Common myeloid progenitor, CD34-positive (primary cell): ENCODE measurements at regions not wholly inside any gene's neighbourhood (a gene's known extent, or its start where the extent isn't known, plus 50 kb on each side); places are given as distances from the start of the nearest gene placed in this dataset.

ENCODE experiments used
- CTCF ChIA-PET: fragments of 350-600 bp; sonication (Branson Sonifier 250); formaldehyde crosslinking; loops from one replicate; lab custom pipeline; 2021; ENCODE audit warnings: antibody characterized with exemption; lab: Charles Lee
- POLR2A ChIA-PET: fragments of 350-600 bp; sonication (Branson Sonifier 250); formaldehyde crosslinking; loops from one replicate; lab custom pipeline; 2021; ENCODE audit warnings: antibody characterized with exemption; lab: Charles Lee
- DNase-seq, 3 donors: peaks; one replicate each; pipeline versions ENCODE4 v3.0.0 to v3.0.0-alpha.2; 2013
- H3K27ac ChIP-seq, 2 experiments: 1 replicate in 1 of 2; 2 replicates in 1 of 2; pipeline ENCODE4 v1.7.0; 2013; ENCODE audit warnings: inconsistent platforms in 2 of 2, low read length in 2 of 2, mild to moderate bottlenecking in 2 of 2, low read depth in 1 of 2, moderate library complexity in 1 of 2; ENCODE audit not compliant: severe bottlenecking in 2 of 2, insufficient read depth in 1 of 2, poor library complexity in 1 of 2
- H3K27me3 ChIP-seq, 5 experiments: replicated peaks in 2 of 5; 1 replicate in 3 of 5; 2 replicates in 2 of 5; pipeline versions ENCODE4 v1.6.1 to v1.7.0; 2013; ENCODE audit warnings: low read length in 4 of 5, mild to moderate bottlenecking in 2 of 5, moderate library complexity in 2 of 5, inconsistent platforms in 1 of 5; ENCODE audit not compliant: insufficient read depth in 5 of 5, control insufficient read depth in 4 of 5
- H3K36me3 ChIP-seq, 4 experiments: 1 replicate in 2 of 4; 2 replicates in 2 of 4; pipeline versions ENCODE4 v1.6.1 to v1.7.0; 2013; ENCODE audit warnings: low read length in 3 of 4, control low read depth in 1 of 4, mild to moderate bottlenecking in 1 of 4; ENCODE audit not compliant: control insufficient read depth in 4 of 4, insufficient read depth in 4 of 4
- H3K4me1 ChIP-seq, 4 experiments: 1 replicate in 3 of 4; 2 replicates in 1 of 4; pipeline versions ENCODE4 v1.6.1 to v1.7.1; 2013; ENCODE audit warnings: low read length in 3 of 4, mild to moderate bottlenecking in 3 of 4, control low read depth in 1 of 4, inconsistent platforms in 1 of 4, moderate library complexity in 1 of 4; ENCODE audit not compliant: control insufficient read depth in 4 of 4, insufficient read depth in 4 of 4; ENCODE audit errors: control extremely low read depth in 1 of 4
- H3K4me3 ChIP-seq, 7 experiments: 1 replicate in 4 of 7; 2 replicates in 3 of 7; pipeline versions ENCODE4 v1.5.1 to v1.7.0; 2013; ENCODE audit warnings: mild to moderate bottlenecking in 7 of 7, low read length in 6 of 7, moderate library complexity in 6 of 7, inconsistent platforms in 2 of 7, low read depth in 2 of 7, control low read depth in 1 of 7; ENCODE audit not compliant: insufficient read depth in 4 of 7, control insufficient read depth in 1 of 7; ENCODE audit errors: extremely low read depth in 1 of 7
- H3K9me3 ChIP-seq, 5 experiments: 1 replicate in 4 of 5; 2 replicates in 1 of 5; pipeline versions ENCODE4 v1.6.1 to v1.7.1; 2013; ENCODE audit warnings: low read length in 4 of 5, mild to moderate bottlenecking in 2 of 5, inconsistent platforms in 1 of 5, low read depth in 1 of 5, moderate library complexity in 1 of 5; ENCODE audit not compliant: control insufficient read depth in 4 of 5, insufficient read depth in 2 of 5; ENCODE audit errors: control extremely low read depth in 1 of 5
- WGBS: methylation state at CpG from one replicate; pipeline ENCODE4 v1.1.5; 2013; ENCODE audit not compliant: insufficient coverage; 5-methylcytosine and 5-hydroxymethylcytosine counted together

DNA sequence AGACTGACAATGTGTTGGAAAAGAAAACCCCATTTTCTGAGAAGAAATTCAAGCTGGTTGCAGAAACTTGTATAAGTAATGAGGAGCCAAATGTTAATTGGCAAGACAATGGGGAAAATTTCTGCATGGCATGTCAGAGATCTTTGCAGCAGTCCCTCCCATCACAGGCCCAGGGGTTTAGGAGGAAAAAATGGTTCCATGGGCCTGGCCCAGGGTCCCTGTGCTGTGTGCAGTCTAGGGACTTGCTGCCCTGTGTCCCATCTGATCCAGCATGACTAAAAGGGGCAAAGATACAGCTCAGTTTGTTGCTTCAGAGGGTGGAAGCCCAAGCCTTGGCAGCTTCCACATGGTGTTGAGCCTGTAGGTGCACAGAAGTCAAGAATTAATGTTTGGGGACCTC is 440.3 kb upstream of the TPK1 start:
- POLR2A ChIA-PET: no interaction called here

GRCh38 chr7:145269418-145270161 is 433.7 kb upstream of the TPK1 start:
- H3K4me1 ChIP-seq: no peaks in the 10 kb centered on the region
- peaks cover 0 to 4% (median 0%) of the 10 kb centered on the region in 5 experiments for H3K9me3 ChIP-seq
- 92% methylated on average over 12 of the region's 28 CpGs for WGBS
- no peak for DNase-seq
- no peaks in the 10 kb centered on the region for H3K27me3 ChIP-seq
- ChIA-PET POLR2A (no interaction called here), CTCF (no interaction called here)
- no peaks in the 10 kb centered on the region for H3K36me3 ChIP-seq
- no peak overlapping the region for H3K4me3 ChIP-seq
- H3K27ac ChIP-seq: no peak overlapping the region

More for the DNA sequence above, 440.3 kb upstream of the TPK1 start:
- DNase-seq: no peak
- Histone ChIP-seq H3K4me1 (no peaks in the 10 kb centered on the region), H3K4me3 (no peak overlapping the region), H3K27ac (no peak overlapping the region), H3K27me3 (no peaks in the 10 kb centered on the region), H3K9me3 (peaks cover 0 to 4% (median 0%) of the 10 kb centered on the region in 5 experiments), H3K36me3 (no peaks in the 10 kb centered on the region)
- CTCF ChIA-PET: no interaction called here

DNA sequence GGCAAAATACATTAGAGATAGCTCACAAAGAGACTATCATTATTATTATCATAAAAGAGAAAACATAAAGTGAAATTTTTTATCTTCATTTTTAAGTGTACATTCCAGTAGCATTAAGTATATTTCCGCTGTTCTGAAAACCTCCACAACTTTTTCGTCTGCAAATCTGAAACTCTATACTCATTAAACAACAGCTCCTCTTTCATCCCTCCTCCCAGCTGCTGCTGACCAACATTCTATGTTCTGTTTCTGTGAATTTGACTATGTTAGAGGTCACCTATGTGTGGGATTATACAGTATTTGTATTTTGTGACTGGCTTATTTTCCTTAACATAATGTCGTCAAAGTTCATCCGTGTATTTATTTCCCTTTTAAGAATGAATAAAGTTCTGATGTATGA is 429.3 kb upstream of the TPK1 start:
- ChIA-PET POLR2A (no interaction called here), CTCF (no interaction called here)
- DNase-seq: no peak
- H3K36me3 ChIP-seq: no peaks in the 10 kb centered on the region
- no peaks in the 10 kb centered on the region for H3K4me1 ChIP-seq
- H3K9me3 ChIP-seq: peaks cover 0 to 4% (median 0%) of the 10 kb centered on the region in 5 experiments
- no peak overlapping the region for H3K4me3 ChIP-seq
- no CpG with 5 or more reads among the region's 4 CpGs for WGBS
- H3K27me3 ChIP-seq: no peaks in the 10 kb centered on the region
- no peak overlapping the region for H3K27ac ChIP-seq

DNA sequence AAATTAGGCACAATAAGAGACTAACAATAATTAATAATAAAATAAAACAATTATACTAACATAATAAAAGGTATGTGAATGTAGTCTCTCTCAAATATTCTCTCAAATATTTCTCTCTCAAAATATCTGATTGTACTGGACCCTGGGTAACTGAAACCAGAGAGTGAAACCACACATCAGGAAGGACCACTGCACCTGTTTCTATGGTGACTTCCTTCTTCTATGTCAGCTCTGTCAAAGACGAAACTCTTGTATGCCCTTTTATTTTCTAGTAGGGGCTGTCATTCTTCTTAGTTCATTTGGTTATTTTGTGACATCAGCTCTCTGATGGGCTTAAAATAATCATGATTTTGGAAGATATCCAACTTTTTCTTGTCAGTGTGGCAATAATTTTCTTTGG is 428.0 kb upstream of the TPK1 start:
- DNase-seq: no peak
- no peaks in the 10 kb centered on the region for H3K27me3 ChIP-seq
- no peak overlapping the region for H3K4me3 ChIP-seq
- whole genome bisulfite sequencing: no CpG with 5 or more reads among the region's 1 CpG
- peaks cover 0 to 2% (median 0%) of the 10 kb centered on the region in 5 experiments for H3K9me3 ChIP-seq
- H3K36me3 ChIP-seq: no peaks in the 10 kb centered on the region
- no peak overlapping the region for H3K27ac ChIP-seq
- ChIA-PET POLR2A (no interaction called here), CTCF (no interaction called here)
- no peaks in the 10 kb centered on the region for H3K4me1 ChIP-seq

GRCh38 chr7:145252031-145252430 is 416.2 kb upstream of the TPK1 start:
- no peaks in the 10 kb centered on the region for H3K9me3 ChIP-seq
- H3K4me3 ChIP-seq: no peak overlapping the region
- H3K4me1 ChIP-seq: no peaks in the 10 kb centered on the region
- H3K27me3 ChIP-seq: no peaks in the 10 kb centered on the region
- no peak for DNase-seq
- CTCF ChIA-PET: no interaction called here
- POLR2A ChIA-PET: no interaction called here
- no peak overlapping the region for H3K27ac ChIP-seq
- no peaks in the 10 kb centered on the region for H3K36me3 ChIP-seq

DNA sequence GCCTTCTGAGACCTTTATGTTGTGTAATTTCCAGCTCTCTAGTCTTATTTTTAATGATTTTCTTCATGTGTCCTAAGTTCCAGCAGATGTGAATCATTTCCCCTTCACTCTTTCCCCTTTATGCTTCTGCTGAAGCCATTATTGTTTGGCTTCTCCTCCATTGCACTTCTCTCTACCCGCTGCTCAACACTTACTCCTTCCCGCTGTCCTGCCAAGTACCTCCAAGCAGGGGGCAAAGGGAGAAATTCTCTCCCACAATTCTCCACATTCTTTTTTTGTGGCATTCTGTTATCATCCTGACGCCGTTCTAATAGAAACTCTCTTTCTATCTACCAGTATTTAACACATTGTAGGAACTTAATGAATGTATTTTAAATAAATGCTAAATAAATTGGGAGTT is 388.9 kb upstream of the TPK1 start:
- DNase-seq: no peak
- no peaks in the 10 kb centered on the region for H3K27me3 ChIP-seq
- H3K4me1 ChIP-seq: no peaks in the 10 kb centered on the region
- H3K4me3 ChIP-seq: no peak overlapping the region
- 94% methylated on average over 2 of the region's 4 CpGs for WGBS
- ChIA-PET CTCF (no interaction called here), POLR2A (no interaction called here)
- H3K36me3 ChIP-seq: no peaks in the 10 kb centered on the region
- no peaks in the 10 kb centered on the region for H3K9me3 ChIP-seq
- H3K27ac ChIP-seq: no peak overlapping the region

DNA sequence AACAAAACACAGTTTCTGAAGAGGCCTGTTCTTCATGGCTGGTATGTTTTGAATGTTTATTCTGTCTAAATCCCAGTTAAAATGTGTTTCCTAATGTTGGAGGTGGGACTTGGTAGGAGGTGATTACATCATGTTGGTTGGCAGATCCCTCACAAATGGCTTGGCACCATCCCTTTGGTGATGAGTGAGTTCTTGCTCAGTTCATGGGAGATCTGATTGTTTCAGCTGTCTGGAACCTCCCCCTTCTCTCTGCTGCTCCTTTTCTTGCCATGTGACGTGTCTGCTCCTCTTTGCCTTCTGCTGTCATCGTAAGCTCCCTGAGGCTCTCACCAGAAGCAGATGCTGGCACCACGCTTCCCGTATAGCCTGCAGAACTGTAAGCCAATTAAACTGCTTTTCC is 383.6 kb upstream of the TPK1 start:
- DNase-seq: no peak
- ChIA-PET POLR2A (no interaction called here), CTCF (no interaction called here)

More for the DNA sequence above, 383.6 kb upstream of the TPK1 start:
- H3K4me1 ChIP-seq: no peaks in the 10 kb centered on the region
- H3K4me3 ChIP-seq: no peak overlapping the region
- no CpG with 5 or more reads among the region's 4 CpGs for WGBS
- no peaks in the 10 kb centered on the region for H3K27me3 ChIP-seq
- no peak overlapping the region for H3K27ac ChIP-seq
- no peaks in the 10 kb centered on the region for H3K36me3 ChIP-seq
- peaks cover 0 to 2% (median 0%) of the 10 kb centered on the region in 5 experiments for H3K9me3 ChIP-seq
